MM.1S (cell line): ENCODE measurements at regions not wholly inside any gene's neighbourhood (a gene's known extent, or its start where the extent isn't known, plus 50 kb on each side); places are given as distances from the start of the nearest gene placed in this dataset.

Experiments
- DNase-seq: peaks from one replicate; pipeline ENCODE4 v3.0.0-alpha.2; 2015
- H2AFZ ChIP-seq: fragments of 300-600 bp; sonication (generic); 2 replicates; pipeline ENCODE4 v1.6.0; 2016; ENCODE audit warnings: antibody characterized with exemption, low read length
- H3F3A ChIP-seq: fragments of 300-600 bp; sonication (generic); 2 replicates; pipeline ENCODE4 v1.6.1; 2016; ENCODE audit warnings: mild to moderate bottlenecking, antibody characterized with exemption, low read length, moderate library complexity, mixed read lengths; ENCODE audit not compliant: insufficient read depth
- H3K27ac ChIP-seq: fragments of 300-600 bp; sonication (generic); 2 replicates; pipeline ENCODE4 v1.5.1; 2016; ENCODE audit warnings: mild to moderate bottlenecking, low read length
- H3K27me3 ChIP-seq: fragments of 300-600 bp; sonication (generic); replicated peaks from 2 replicates; pipeline ENCODE4 v1.6.0; 2016; ENCODE audit warnings: low read length; ENCODE audit not compliant: insufficient read depth
- H3K36me3 ChIP-seq: fragments of 300-600 bp; sonication (generic); replicated peaks from 2 replicates; pipeline ENCODE4 v1.6.1; 2016; ENCODE audit warnings: mild to moderate bottlenecking, low read length, mixed read lengths; ENCODE audit not compliant: insufficient read depth
- H3K4me1 ChIP-seq: fragments of 300-600 bp; sonication (generic); 2 replicates; pipeline ENCODE4 v1.6.1; 2016; ENCODE audit warnings: low read length, mixed read lengths
- H3K4me2 ChIP-seq: fragments of 300-600 bp; sonication (generic); 2 replicates; pipeline ENCODE4 v1.6.0; 2016; ENCODE audit warnings: low read depth, low read length
- H3K4me3 ChIP-seq: fragments of 300-600 bp; sonication (generic); 2 replicates; pipeline ENCODE4 v1.5.1; 2016; ENCODE audit warnings: low read length, mixed read lengths
- H3K79me2 ChIP-seq: fragments of 300-600 bp; sonication (generic); 2 replicates; pipeline ENCODE4 v1.6.1; 2016; ENCODE audit warnings: mixed run types, low read length, mixed read lengths
- H3K9ac ChIP-seq: fragments of 300-600 bp; sonication (generic); 2 replicates; pipeline ENCODE4 v1.6.1; 2016; ENCODE audit warnings: low read length, mixed read lengths
- H3K9me2 ChIP-seq: fragments of 300-600 bp; sonication (generic); replicated peaks from 2 replicates; pipeline ENCODE4 v1.6.1; 2016; ENCODE audit warnings: mild to moderate bottlenecking, low read length, mixed read lengths; ENCODE audit not compliant: insufficient read depth
- H3K9me3 ChIP-seq: fragments of 300-600 bp; sonication (generic); replicated peaks from 2 replicates; pipeline ENCODE4 v1.6.1; 2016; ENCODE audit warnings: mild to moderate bottlenecking, low read length, mixed read lengths; ENCODE audit not compliant: insufficient read depth
- H4K20me1 ChIP-seq: fragments of 300-600 bp; sonication (generic); 2 replicates; pipeline ENCODE4 v1.6.1; 2016; ENCODE audit warnings: mild to moderate bottlenecking, low read length, moderate library complexity, mixed read lengths; ENCODE audit not compliant: insufficient read depth
- CTCF ChIP-seq: fragments of 300-600 bp; sonication (generic); IDR thresholded peaks from 2 replicates; pipeline ENCODE4 v1.5.1; 2016; ENCODE audit warnings: antibody characterized with exemption, low read length, mixed read lengths
- EZH2 ChIP-seq: fragments of 300-600 bp; sonication (generic); optimal IDR thresholded peaks from 2 replicates; pipeline ENCODE3; 2017; ENCODE audit warnings: low read depth, mild to moderate bottlenecking, antibody characterized with exemption, low read length, mixed read lengths
- EZH2phosphoT487 ChIP-seq: fragments of 300-600 bp; sonication (generic); IDR thresholded peaks from 2 replicates; pipeline ENCODE4 v1.6.1; 2018; ENCODE audit warnings: antibody characterized with exemption, low read length

DNA sequence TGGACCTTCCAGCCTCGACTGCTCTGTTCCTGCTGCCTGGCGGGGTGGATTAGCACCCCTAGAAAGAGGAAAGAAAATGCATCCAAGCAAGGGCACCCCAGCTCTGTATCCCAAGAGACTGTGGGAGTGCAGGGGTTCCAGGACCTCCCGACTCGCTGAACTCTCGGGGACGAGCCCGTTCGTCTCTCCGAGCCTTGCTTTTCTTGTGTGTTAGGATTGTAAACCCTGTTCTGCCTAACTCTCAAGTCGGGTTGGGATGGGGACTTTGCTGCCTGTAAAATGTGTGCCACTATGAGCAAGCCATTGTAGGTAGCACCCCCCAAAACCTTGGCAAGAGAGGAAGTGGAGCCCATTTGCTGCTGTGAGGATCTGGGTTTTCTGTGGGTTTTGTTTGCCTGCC is 73.2 kb upstream of the VRK1 start:
- Histone ChIP-seq H3K9me3 (no peaks in the 10 kb centered on the region), H3K36me3 (no peaks in the 10 kb centered on the region), H3K27ac (no peak overlapping the region), H3K9ac (no peak overlapping the region), H4K20me1 (no peaks in the 10 kb centered on the region), H3K9me2 (no peaks in the 10 kb centered on the region), H3K27me3 (no peaks in the 10 kb centered on the region), H3K79me2 (no peaks in the 10 kb centered on the region), H3F3A (no peaks in the 10 kb centered on the region), H3K4me3 (no peak overlapping the region), H3K4me2 (no peak overlapping the region), H2AFZ (no peak overlapping the region), H3K4me1 (no peaks in the 10 kb centered on the region)
- no peak for DNase-seq
- no peak for TF ChIP-seq EZH2
- TF ChIP-seq EZH2phosphoT487: no peak
- TF ChIP-seq CTCF: no peak

DNA sequence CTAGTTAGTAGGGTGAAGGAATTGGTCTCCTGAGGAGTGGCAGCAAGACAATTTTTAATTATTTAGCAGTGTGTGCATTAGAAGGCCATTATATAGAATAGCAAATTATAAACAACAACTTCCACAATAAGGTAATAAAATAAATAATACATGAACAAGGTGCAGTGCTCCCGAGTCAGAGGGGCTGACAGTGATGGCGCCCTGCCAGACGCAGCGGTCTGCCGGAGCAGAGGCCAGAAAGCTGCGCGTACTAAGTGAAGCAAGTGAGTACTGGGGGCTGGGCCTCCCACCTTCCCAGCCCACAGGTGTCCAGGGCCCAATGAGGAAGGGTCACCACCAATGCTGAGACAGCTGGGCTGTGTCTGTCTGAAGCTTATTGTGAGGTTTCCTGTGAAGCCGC is 72.0 kb upstream of the VRK1 start:
- no peak for TF ChIP-seq EZH2phosphoT487
- TF ChIP-seq EZH2: no peak
- TF ChIP-seq CTCF: no peak
- Histone ChIP-seq H3K4me2 (no peak overlapping the region), H3K9ac (no peak overlapping the region), H3K27me3 (no peaks in the 10 kb centered on the region), H3K27ac (no peak overlapping the region), H3K9me3 (no peaks in the 10 kb centered on the region), H3F3A (no peaks in the 10 kb centered on the region), H3K79me2 (no peaks in the 10 kb centered on the region), H3K9me2 (no peaks in the 10 kb centered on the region), H2AFZ (no peak overlapping the region), H3K36me3 (no peaks in the 10 kb centered on the region), H3K4me3 (no peak overlapping the region), H4K20me1 (no peaks in the 10 kb centered on the region), H3K4me1 (no peaks in the 10 kb centered on the region)
- no peak for DNase-seq

GRCh38 chr14:96727073-96727472 is 70.1 kb upstream of the VRK1 start:
- Histone ChIP-seq H3F3A (no peaks in the 10 kb centered on the region), H3K27ac (no peak overlapping the region), H2AFZ (no peak overlapping the region), H3K9ac (no peak overlapping the region), H3K9me3 (no peaks in the 10 kb centered on the region), H3K79me2 (no peaks in the 10 kb centered on the region), H3K4me1 (no peaks in the 10 kb centered on the region), H3K9me2 (no peaks in the 10 kb centered on the region), H4K20me1 (no peaks in the 10 kb centered on the region), H3K4me3 (no peak overlapping the region), H3K4me2 (no peak overlapping the region), H3K36me3 (no peaks in the 10 kb centered on the region), H3K27me3 (no peaks in the 10 kb centered on the region)
- no peak for DNase-seq
- TF ChIP-seq CTCF (no peak), EZH2 (no peak), EZH2phosphoT487 (no peak)
